VCaP (cell line): ENCODE measurements at regions not wholly inside any gene's neighbourhood (a gene's known extent, or its start where the extent isn't known, plus 50 kb on each side); places are given as distances from the start of the nearest gene placed in this dataset.
A peak's percentile ranks its signal among the peaks of the same experiment; 100 is the strongest.

ENCODE experiments used
- H3K27ac ChIP-seq: fragments of 450-650 bp; 2 replicates; pipeline ENCODE4 v1.5.1; 2017
- TF ChIP-seq, protein P1 (sequence below): fragments of 450-650 bp; conservative IDR thresholded peaks from 2 replicates; pipeline ENCODE4 v1.5.1; 2017; ENCODE audit warnings: mild to moderate bottlenecking, moderate library complexity

DNA sequence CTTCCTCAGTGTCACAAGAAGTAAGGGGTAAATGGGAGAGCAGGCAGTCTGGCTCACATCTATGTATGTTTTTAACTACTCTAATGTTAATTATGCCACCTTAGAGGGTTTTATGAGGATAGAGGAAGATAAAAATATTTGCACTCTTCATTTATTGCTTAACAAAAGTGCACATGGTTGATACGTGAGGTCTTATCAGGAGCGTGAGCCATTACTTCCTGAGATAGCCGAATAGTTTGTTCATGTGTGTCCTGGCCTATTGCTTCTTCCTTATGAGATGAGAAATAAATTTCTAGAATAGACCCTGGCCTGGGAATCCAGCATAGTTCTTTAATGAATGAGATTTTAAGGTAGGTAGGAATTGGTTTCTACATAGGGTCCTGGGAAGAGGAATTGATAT, 471.1 kb upstream of the B3GALT2 start:
- H3K27ac ChIP-seq, result peak overlapping the region; percentile 5; the same call in 1 of the 2 replicates
- TF ChIP-seq, protein P1, sequence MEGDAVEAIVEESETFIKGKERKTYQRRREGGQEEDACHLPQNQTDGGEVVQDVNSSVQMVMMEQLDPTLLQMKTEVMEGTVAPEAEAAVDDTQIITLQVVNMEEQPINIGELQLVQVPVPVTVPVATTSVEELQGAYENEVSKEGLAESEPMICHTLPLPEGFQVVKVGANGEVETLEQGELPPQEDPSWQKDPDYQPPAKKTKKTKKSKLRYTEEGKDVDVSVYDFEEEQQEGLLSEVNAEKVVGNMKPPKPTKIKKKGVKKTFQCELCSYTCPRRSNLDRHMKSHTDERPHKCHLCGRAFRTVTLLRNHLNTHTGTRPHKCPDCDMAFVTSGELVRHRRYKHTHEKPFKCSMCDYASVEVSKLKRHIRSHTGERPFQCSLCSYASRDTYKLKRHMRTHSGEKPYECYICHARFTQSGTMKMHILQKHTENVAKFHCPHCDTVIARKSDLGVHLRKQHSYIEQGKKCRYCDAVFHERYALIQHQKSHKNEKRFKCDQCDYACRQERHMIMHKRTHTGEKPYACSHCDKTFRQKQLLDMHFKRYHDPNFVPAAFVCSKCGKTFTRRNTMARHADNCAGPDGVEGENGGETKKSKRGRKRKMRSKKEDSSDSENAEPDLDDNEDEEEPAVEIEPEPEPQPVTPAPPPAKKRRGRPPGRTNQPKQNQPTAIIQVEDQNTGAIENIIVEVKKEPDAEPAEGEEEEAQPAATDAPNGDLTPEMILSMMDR, result no peak

DNA sequence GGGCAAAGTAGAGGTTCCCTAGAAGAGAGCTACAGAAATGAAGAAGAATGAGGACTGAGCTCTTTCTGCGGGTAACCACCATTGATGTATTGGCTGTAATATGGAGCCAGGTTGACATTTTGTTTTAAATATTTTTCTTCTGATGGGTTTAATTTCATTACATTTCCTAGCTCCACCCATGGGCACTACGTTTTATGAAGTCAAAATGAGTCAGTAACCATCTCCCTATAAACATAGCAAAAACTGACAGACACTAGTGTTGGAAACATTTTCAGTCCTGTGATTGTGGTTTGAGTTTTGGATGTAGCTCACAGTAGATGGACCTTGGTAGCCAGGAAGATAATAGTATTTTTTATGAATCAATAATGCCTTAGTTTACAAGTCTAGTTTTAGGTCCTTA, 470.4 kb upstream of the B3GALT2 start:
- peak overlapping the region; percentile 5; the same call in 1 of the 2 replicates for H3K27ac ChIP-seq
- TF ChIP-seq, protein P1, result no peak

DNA sequence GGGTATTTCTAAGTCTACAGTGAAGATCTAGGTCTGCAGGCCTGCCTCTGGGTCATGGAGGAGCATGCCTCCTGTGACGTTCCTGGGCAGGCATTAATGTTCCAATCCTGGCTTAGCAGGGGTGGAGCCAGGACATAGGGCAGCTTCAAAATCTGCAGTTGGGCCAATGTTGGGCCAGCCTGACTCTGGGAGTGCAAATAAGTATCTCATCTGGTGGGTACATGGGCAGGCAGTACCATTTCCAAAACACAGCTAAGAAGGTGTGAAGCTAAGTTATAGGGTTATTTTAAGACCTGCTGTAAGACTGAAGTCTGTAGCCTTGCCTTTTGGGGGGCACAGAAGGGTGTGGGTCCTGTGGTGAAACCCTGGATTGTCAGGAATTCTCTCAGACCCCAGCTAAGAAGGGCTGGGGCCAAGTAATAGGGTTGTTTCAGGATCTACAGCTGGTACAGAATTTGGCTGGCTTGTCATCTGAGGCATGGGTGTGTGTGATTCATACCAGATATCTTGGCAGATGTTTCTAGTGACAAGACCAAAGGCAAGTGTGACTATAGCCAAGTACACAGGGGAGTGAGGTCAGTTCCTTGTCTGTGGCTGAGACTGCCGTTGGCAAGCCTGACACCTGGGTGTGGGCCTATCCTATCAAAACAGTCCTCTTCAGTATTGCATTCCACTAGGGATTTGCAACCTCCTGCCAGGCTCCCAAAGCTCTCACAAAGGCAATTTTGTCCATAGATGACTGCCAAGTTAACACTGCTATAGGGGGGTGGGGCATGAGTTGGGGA, 468.7 kb upstream of the B3GALT2 start:
- no peak overlapping the region for H3K27ac ChIP-seq
- TF ChIP-seq, protein P1, result no peak

DNA sequence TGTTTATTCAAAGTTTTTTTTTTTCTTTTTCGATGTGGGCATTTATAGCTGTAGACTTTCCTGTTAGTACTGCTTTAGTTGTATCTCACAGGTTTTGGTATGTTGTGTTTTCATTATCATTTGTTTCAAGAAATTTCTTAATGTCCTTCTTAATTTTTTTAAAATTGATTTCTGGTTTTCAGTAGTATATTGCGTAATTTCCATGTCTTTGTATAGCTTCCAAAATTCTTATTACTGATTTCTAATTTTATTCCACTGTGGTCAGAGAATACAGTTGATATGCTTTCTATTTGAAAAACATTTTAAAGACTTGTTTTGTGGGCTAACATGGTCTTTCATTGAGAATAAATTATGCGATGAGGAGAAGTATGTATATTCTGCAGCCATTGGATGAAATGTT, 463.2 kb upstream of the B3GALT2 start:
- TF ChIP-seq, protein P1, result no peak
- H3K27ac ChIP-seq, result no peak overlapping the region

DNA sequence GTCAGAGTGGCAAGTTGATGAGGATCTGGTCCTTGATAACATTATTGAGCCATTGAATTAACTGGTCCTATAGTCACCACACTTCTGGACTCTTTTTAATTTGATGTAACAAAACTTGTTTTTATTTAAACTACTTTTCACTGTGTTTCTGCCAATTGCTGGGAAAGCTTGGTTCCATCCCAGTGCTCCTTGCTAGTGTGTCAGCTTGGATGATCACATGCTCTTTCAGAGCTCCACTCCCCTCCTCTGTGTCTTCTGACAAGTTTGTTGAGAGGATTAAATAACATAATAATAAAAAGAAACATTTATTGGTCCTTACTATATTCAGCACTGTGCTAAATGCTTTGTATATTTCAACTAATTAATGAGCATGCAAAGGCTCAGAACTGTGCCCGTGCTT, 448.5 kb upstream of the B3GALT2 start:
- TF ChIP-seq, protein P1, result no peak

DNA sequence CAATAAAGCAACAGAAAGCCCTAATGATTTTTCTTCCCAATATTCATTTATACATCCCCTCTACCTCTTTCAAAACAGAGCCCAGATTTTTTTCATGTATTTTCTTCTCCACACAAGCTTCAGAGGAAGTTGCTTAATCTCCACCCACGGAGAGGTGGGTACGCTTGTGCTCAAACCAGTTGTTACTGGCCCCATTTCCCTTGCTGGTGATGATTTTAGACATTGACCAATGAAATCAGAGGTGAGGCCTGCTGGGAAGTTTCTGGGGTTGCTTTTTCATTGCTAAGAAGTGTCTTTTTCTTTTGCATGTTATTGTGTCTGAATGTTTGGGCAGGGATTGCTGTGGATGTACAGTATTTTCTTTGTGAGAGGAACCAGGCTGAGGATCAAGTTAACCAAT, 448.1 kb upstream of the B3GALT2 start:
- H3K27ac ChIP-seq, result no peak overlapping the region
- TF ChIP-seq, protein P1, result no peak

More for the DNA sequence above, 448.5 kb upstream of the B3GALT2 start:
- H3K27ac ChIP-seq, result no peak overlapping the region

DNA sequence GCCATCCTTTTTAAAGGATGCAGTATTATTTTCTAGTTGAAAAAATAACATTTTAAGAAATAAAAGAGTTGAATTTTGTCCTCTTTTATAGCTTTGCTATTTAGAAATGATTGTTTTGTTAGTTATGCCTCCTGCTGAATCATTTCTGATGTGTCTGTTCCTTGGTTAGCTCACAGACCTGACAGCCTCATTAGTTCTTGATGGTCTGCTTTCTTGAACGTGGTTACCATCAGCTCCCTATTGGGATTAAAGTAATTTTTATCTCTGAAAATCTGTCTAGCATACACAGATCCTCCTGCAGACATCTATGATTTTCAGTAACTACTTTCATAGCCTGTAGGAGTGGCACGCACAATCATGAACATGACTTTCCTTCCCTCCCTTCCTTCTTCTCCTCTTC, 447.6 kb upstream of the B3GALT2 start:
- H3K27ac ChIP-seq, result no peak overlapping the region
- TF ChIP-seq, protein P1, result no peak
